Liver (tissue), 8 donors: ENCODE measurements at regions not wholly inside any gene's neighbourhood (a gene's known extent, or its start where the extent isn't known, plus 50 kb on each side); places are given as distances from the start of the nearest gene placed in this dataset.

ENCODE experiments used
- DNase-seq: peaks from one replicate; pipeline ENCODE4 v3.0.0-alpha.2; 2017; ENCODE audit warnings: low spot score
- H3K27ac ChIP-seq, 2 donors: one replicate each; pipeline ENCODE4 v1.7.0; 2013; ENCODE audit warnings: inconsistent platforms in 2 of 2, low read length in 2 of 2, control low read depth in 1 of 2, low read depth in 1 of 2, mild to moderate bottlenecking in 1 of 2
- H3K27me3 ChIP-seq, 4 donors: one replicate each; pipeline versions ENCODE4 v1.6.1 to v1.7.0; 2013; ENCODE audit warnings: low read length in 3 of 4, inconsistent platforms in 1 of 4, mild to moderate bottlenecking in 1 of 4, moderate library complexity in 1 of 4; ENCODE audit not compliant: control insufficient read depth in 4 of 4, insufficient read depth in 4 of 4
- H3K36me3 ChIP-seq, 4 donors: one replicate each; pipeline versions ENCODE4 v1.6.1 to v1.7.0; 2013; ENCODE audit warnings: low read length in 3 of 4, mild to moderate bottlenecking in 3 of 4, low read depth in 1 of 4, moderate library complexity in 1 of 4; ENCODE audit not compliant: control insufficient read depth in 4 of 4, insufficient read depth in 3 of 4
- H3K4me1 ChIP-seq, 4 donors: one replicate each; pipeline versions ENCODE4 v1.6.1 to v1.7.0; 2013; ENCODE audit warnings: low read length in 3 of 4, mild to moderate bottlenecking in 3 of 4, moderate library complexity in 1 of 4; ENCODE audit not compliant: control insufficient read depth in 4 of 4, insufficient read depth in 4 of 4
- H3K4me3 ChIP-seq, 3 donors: one replicate each; pipeline versions ENCODE4 v1.6.1 to v1.7.0; 2013; ENCODE audit warnings: low read length in 3 of 3, control low read depth in 1 of 3, low read depth in 1 of 3, mild to moderate bottlenecking in 1 of 3
- H3K9ac ChIP-seq, 2 donors: one replicate each; pipeline ENCODE4 v1.7.0; 2013; ENCODE audit warnings: low read length in 2 of 2, mild to moderate bottlenecking in 2 of 2, moderate library complexity in 2 of 2, control low read depth in 1 of 2, low read depth in 1 of 2
- H3K9me3 ChIP-seq, 4 donors: one replicate each; pipeline versions ENCODE4 v1.6.1 to v1.7.0; 2013; ENCODE audit warnings: low read length in 3 of 4; ENCODE audit not compliant: control insufficient read depth in 4 of 4
- CTCF ChIP-seq: fragments of 150-350 bp; IDR thresholded peaks from 2 replicates; pipeline ENCODE4 v1.5.1; 2017; ENCODE audit warnings: improper control_type of control experiment, low read depth, low read length; ENCODE audit not compliant: missing input control
- FOXA2 ChIP-seq: IDR thresholded peaks from 2 replicates; pipeline ENCODE4 v1.6.1; 2016; ENCODE audit warnings: antibody characterized with exemption
- GABPA ChIP-seq, 2 donors: IDR thresholded peaks in 1 of 2; conservative IDR thresholded peaks in 1 of 2; 2 replicates each; pipeline ENCODE4 v1.6.1; 2016; ENCODE audit warnings: antibody characterized with exemption in 2 of 2, mild to moderate bottlenecking in 1 of 2, moderate library complexity in 1 of 2
- JUND ChIP-seq, 2 donors: IDR thresholded peaks; 2 replicates each; pipeline ENCODE4 v1.6.1; 2016; ENCODE audit warnings: antibody characterized with exemption in 2 of 2
- RAD21 ChIP-seq, 2 donors: IDR thresholded peaks; 2 replicates each; pipeline ENCODE4 v1.6.1; 2016; ENCODE audit warnings: antibody characterized with exemption in 2 of 2, mild to moderate bottlenecking in 2 of 2
- REST ChIP-seq: IDR thresholded peaks from 2 replicates; pipeline ENCODE4 v1.6.1; 2016; ENCODE audit warnings: antibody characterized with exemption, mild to moderate bottlenecking
- ZBTB33 ChIP-seq: IDR thresholded peaks from 2 replicates; pipeline ENCODE4 v1.6.1; 2016; ENCODE audit warnings: antibody characterized with exemption
- WGBS: extraction: QIAGEN DNeasy Blood & Tissue Kit; methylation state at CpG from one replicate; pipeline ENCODE4 v1.1.7; 2013; 5-methylcytosine and 5-hydroxymethylcytosine counted together
- donor health status: healthy.
- donor health status: healthy.
- donor health status: healthy.
- donor health status: healthy.
- donor health status: healthy.

GRCh38 chr11:134516529-134516928 lies 104.5 kb upstream of the B3GAT1 start:
- no peak overlapping the region for H3K4me3 ChIP-seq
- H3K36me3 ChIP-seq: no peaks in the 10 kb centered on the region
- no peaks in the 10 kb centered on the region for H3K4me1 ChIP-seq
- DNase-seq: no peak
- no peak for TF ChIP-seq JUND (IDR thresholded peaks at IDR 0.05)
- TF ChIP-seq FOXA2: no peak
- TF ChIP-seq ZBTB33: no peak
- H3K9ac ChIP-seq: no peak overlapping the region
- no peaks in the 10 kb centered on the region for H3K27me3 ChIP-seq
- no peak overlapping the region for H3K27ac ChIP-seq
- WGBS: 83% methylated on average over 9 of the region's 9 CpGs
- H3K9me3 ChIP-seq: no peaks in the 10 kb centered on the region

GRCh38 chr11:134515081-134515960 lies 103.3 kb upstream of the B3GAT1 start:
- Histone ChIP-seq H3K27me3 (no peaks in the 10 kb centered on the region), H3K9ac (no peak overlapping the region), H3K9me3 (no peaks in the 10 kb centered on the region), H3K27ac (no peak overlapping the region), H3K4me3 (no peak overlapping the region), H3K36me3 (no peaks in the 10 kb centered on the region), H3K4me1 (no peaks in the 10 kb centered on the region)
- DNase-seq: no peak
- 85% methylated on average over 26 of the region's 26 CpGs for WGBS
- TF ChIP-seq RAD21 (IDR thresholded peaks at IDR 0.05): no peak
- TF ChIP-seq CTCF: no peak
- TF ChIP-seq REST: no peak
- TF ChIP-seq GABPA (IDR thresholded peaks at IDR 0.05 in 1 of 2, conservative IDR thresholded peaks at IDR 0.05 in 1 of 2): no peak
- TF ChIP-seq JUND (IDR thresholded peaks at IDR 0.05): no peak
